AG04449 (cell line): ENCODE measurements at regions not wholly inside any gene's neighbourhood (a gene's known extent, or its start where the extent isn't known, plus 50 kb on each side); places are given as distances from the start of the nearest gene placed in this dataset.

ENCODE experiments used
- CTCF ChIA-PET: fragments of 350-600 bp; formaldehyde crosslinking; extraction: SDS; loops from one replicate; lab custom pipeline; 2021; ENCODE audit warnings: antibody characterized with exemption; lab: Yijun Ruan, JAX
- POLR2A ChIA-PET: fragments of 400-600, 350-600 bp; formaldehyde crosslinking; extraction: SDS; loops from one replicate; lab custom pipeline; 2020; ENCODE audit warnings: antibody characterized with exemption, inconsistent platforms; lab: Yijun Ruan, JAX
- DNase-seq: peaks from one replicate; pipeline ENCODE4 v3.0.0-alpha.2; 2010; ENCODE audit warnings: low read depth, low spot score
- H3K4me3 ChIP-seq: 2 replicates; pipeline ENCODE4 v1.5.1; 2011; ENCODE audit warnings: low read depth, mild to moderate bottlenecking, control low read depth, low read length
- CTCF ChIP-seq: IDR thresholded peaks from one replicate; pipeline ENCODE4 v1.5.1; 2011; ENCODE audit warnings: mild to moderate bottlenecking, moderate library complexity, low read length, control low read depth, inconsistent platforms; ENCODE audit not compliant: insufficient read depth; ENCODE audit errors: missing control alignments

- POLR2A ChIA-PET, result no interaction called here
- CTCF ChIA-PET, result no interaction called here
- no peak for DNase-seq
- no peak for TF ChIP-seq CTCF
- no peak overlapping the region for H3K4me3 ChIP-seq
Observed at GRCh38 chr6:51562198-51562597, 525.2 kb downstream of the PKHD1 start.
